Smooth muscle cell (in vitro differentiated cells): ENCODE measurements at regions not wholly inside any gene's neighbourhood (a gene's known extent, or its start where the extent isn't known, plus 50 kb on each side); places are given as distances from the start of the nearest gene placed in this dataset.

ENCODE experiments used
- DNase-seq: peaks from one replicate; lab custom pipeline; 2025; ENCODE audit not compliant: unreplicated experiment; lab: John Stamatoyannopoulos, UW
- H2AFZ ChIP-seq: fragments of 200-600 bp; sonication (generic); 2 replicates; pipeline ENCODE4 v1.6.0; 2016; ENCODE audit warnings: antibody characterized with exemption, low read depth, mild to moderate bottlenecking
- H3F3A ChIP-seq: fragments of 200-600 bp; sonication (generic); 2 replicates; pipeline ENCODE4 v1.6.0; 2017; ENCODE audit warnings: antibody characterized with exemption, low read depth
- H3K27ac ChIP-seq: fragments of 200-600 bp; sonication (generic); 2 replicates; pipeline ENCODE4 v1.5.1; 2016; ENCODE audit warnings: low read depth, mild to moderate bottlenecking
- H3K27me3 ChIP-seq: fragments of 200-600 bp; sonication (generic); 2 replicates; pipeline ENCODE4 v1.6.1; 2016; ENCODE audit warnings: low read depth, mild to moderate bottlenecking
- H3K36me3 ChIP-seq: fragments of 200-600 bp; sonication (generic); 2 replicates; pipeline ENCODE4 v1.5.1; 2016; ENCODE audit warnings: low read depth
- H3K4me1 ChIP-seq: fragments of 200-600 bp; sonication (generic); 2 replicates; pipeline ENCODE4 v1.5.1; 2016; ENCODE audit warnings: low read depth
- H3K4me2 ChIP-seq: fragments of 200-600 bp; sonication (generic); 2 replicates; pipeline ENCODE4 v1.6.0; 2016; ENCODE audit warnings: mild to moderate bottlenecking
- H3K4me3 ChIP-seq: fragments of 200-600 bp; sonication (generic); 2 replicates; pipeline ENCODE4 v1.5.1; 2016; ENCODE audit warnings: mild to moderate bottlenecking
- H3K79me2 ChIP-seq: fragments of 200-600 bp; sonication (generic); 2 replicates; pipeline ENCODE4 v1.6.0; 2016; ENCODE audit warnings: low read depth, mild to moderate bottlenecking
- H3K9ac ChIP-seq: fragments of 200-600 bp; sonication (generic); 2 replicates; pipeline ENCODE4 v1.6.0; 2016; ENCODE audit warnings: low read depth
- H3K9me3 ChIP-seq: fragments of 200-600 bp; sonication (generic); replicated peaks from 2 replicates; pipeline ENCODE4 v1.5.1; 2016; ENCODE audit warnings: low read depth
- H4K20me1 ChIP-seq: fragments of 200-600 bp; sonication (generic); 2 replicates; pipeline ENCODE4 v1.6.0; 2016; ENCODE audit warnings: low read depth
- WGBS: methylation state at CpG from one replicate; pipeline ENCODE4 v1.1.7; 2016; ENCODE audit warnings: low lambda C conversion rate; 5-methylcytosine and 5-hydroxymethylcytosine counted together
- TF ChIP-seq, protein P1 (sequence below): fragments of 200-600 bp; sonication (generic); IDR thresholded peaks from 2 replicates; pipeline ENCODE4 v1.5.1; 2017; ENCODE audit warnings: borderline replicate concordance, mild to moderate bottlenecking, antibody characterized with exemption; ENCODE audit not compliant: insufficient read depth, poor library complexity, severe bottlenecking

DNA sequence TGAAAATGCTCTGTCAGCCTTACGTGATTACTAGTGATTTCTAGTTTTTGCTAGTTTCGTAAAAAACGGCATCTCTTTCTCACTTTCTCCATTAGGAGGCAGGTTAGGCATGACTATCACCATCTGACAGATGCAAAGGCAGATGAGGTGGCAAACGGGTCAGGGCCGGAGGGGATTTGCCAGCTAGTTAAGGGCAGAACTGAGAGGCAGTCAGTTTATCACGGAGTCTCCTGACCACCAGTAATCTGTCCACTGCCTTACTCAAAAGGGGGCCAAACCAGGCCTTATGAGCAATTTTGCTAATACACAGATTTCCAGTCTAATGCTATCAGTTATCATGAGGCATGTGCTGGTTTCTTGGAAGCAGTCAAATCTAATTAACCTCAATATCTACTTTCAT, 159.3 kb downstream of the TSEN15 start:
- H2AFZ ChIP-seq, result no peak overlapping the region
- no peak overlapping the region for H3K27ac ChIP-seq
- TF ChIP-seq, protein P1, sequence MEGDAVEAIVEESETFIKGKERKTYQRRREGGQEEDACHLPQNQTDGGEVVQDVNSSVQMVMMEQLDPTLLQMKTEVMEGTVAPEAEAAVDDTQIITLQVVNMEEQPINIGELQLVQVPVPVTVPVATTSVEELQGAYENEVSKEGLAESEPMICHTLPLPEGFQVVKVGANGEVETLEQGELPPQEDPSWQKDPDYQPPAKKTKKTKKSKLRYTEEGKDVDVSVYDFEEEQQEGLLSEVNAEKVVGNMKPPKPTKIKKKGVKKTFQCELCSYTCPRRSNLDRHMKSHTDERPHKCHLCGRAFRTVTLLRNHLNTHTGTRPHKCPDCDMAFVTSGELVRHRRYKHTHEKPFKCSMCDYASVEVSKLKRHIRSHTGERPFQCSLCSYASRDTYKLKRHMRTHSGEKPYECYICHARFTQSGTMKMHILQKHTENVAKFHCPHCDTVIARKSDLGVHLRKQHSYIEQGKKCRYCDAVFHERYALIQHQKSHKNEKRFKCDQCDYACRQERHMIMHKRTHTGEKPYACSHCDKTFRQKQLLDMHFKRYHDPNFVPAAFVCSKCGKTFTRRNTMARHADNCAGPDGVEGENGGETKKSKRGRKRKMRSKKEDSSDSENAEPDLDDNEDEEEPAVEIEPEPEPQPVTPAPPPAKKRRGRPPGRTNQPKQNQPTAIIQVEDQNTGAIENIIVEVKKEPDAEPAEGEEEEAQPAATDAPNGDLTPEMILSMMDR, result no peak
- H3K4me3 ChIP-seq, result no peak overlapping the region
- no peak for DNase-seq
- H3F3A ChIP-seq, result no peaks in the 10 kb centered on the region
- no peaks in the 10 kb centered on the region for H3K4me1 ChIP-seq
- H3K27me3 ChIP-seq, result no peaks in the 10 kb centered on the region
- no peaks in the 10 kb centered on the region for H3K79me2 ChIP-seq
- 87% methylated on average over 6 of the region's 6 CpGs for WGBS
- no peaks in the 10 kb centered on the region for H3K9me3 ChIP-seq
- no peak overlapping the region for H3K9ac ChIP-seq
- no peaks in the 10 kb centered on the region for H3K36me3 ChIP-seq
- no peaks in the 10 kb centered on the region for H4K20me1 ChIP-seq
- H3K4me2 ChIP-seq, result no peak overlapping the region

DNA sequence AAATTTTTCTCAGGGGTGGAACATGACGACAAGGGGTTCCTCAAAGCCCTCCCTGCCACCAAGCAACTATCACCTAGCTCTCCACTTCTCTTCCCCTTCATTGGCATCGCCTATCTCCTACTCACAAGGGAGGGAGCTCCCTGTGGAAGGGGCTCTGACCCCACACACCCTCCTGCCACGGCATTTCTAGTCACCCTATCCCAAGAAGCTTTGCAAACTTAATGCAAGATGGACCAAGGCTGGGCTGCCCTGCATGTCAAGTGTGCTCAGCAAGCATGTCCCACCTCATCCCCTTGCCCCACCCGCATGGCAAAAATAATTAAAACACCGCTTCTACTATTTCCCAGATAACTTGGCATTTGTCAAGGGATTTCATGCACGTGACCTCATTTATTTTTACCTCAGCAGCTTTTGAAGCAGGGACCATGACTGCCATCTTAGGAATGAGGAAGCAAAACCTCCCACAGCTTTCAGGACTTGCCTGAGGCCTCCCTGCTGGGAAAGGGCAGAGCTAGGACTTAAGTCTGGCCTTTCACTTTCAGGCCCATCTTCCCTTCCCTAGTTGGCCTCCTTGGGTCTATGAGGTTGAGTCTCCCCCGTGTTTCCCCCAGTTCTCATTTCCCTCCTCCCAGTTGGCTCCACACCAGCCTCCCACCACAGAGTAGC, 161.3 kb downstream of the TSEN15 start:
- H4K20me1 ChIP-seq, result no peaks in the 10 kb centered on the region
- WGBS, result 76% methylated on average over 7 of the region's 7 CpGs
- no peaks in the 10 kb centered on the region for H3K27me3 ChIP-seq
- no peaks in the 10 kb centered on the region for H3F3A ChIP-seq
- H3K27ac ChIP-seq, result peak overlapping the region; percentile 39
- H3K9ac ChIP-seq, result peak overlapping the region; percentile 13
- no peaks in the 10 kb centered on the region for H3K79me2 ChIP-seq
- TF ChIP-seq, protein P1, result no peak
- H3K36me3 ChIP-seq, result no peaks in the 10 kb centered on the region
- no peaks in the 10 kb centered on the region for H3K9me3 ChIP-seq
- H2AFZ ChIP-seq, result peak overlapping the region; percentile 88
- no peaks in the 10 kb centered on the region for H3K4me1 ChIP-seq
- peak overlapping the region; percentile 36 for H3K4me2 ChIP-seq
- DNase-seq, result no peak
- H3K4me3 ChIP-seq, result no peak overlapping the region

DNA sequence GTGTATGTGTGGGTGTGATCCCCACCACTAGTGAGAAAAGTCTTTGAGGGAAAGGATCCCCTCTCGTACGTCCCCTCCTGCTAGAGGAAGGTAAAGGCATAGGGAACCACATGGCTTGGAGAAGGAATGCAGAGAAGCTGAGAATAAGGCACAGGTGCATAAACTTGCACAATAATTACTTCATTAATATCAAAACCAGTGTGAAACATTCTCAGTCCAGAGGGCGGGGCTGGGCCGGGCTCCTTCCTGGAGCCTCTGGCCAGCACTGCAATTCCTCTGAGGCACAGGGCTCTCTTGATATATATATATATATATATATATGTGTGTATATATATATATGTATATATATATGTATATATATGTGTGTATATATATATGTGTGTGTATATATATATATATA, 162.6 kb downstream of the TSEN15 start:
- H3K79me2 ChIP-seq, result no peaks in the 10 kb centered on the region
- H3K27ac ChIP-seq, result no peak overlapping the region
- DNase-seq, result no peak
- 94% methylated on average over 4 of the region's 4 CpGs for WGBS
- no peak overlapping the region for H2AFZ ChIP-seq
- H3K27me3 ChIP-seq, result no peaks in the 10 kb centered on the region
- H3K4me2 ChIP-seq, result no peak overlapping the region
- H3K36me3 ChIP-seq, result no peaks in the 10 kb centered on the region
- no peaks in the 10 kb centered on the region for H4K20me1 ChIP-seq
- no peaks in the 10 kb centered on the region for H3K4me1 ChIP-seq
- no peak overlapping the region for H3K9ac ChIP-seq
- TF ChIP-seq, protein P1, result no peak
- H3F3A ChIP-seq, result no peaks in the 10 kb centered on the region
- H3K4me3 ChIP-seq, result no peak overlapping the region
- no peaks in the 10 kb centered on the region for H3K9me3 ChIP-seq
